GM23248 (cell line): ENCODE measurements at regions not wholly inside any gene's neighbourhood (a gene's known extent, or its start where the extent isn't known, plus 50 kb on each side); places are given as distances from the start of the nearest gene placed in this dataset.

Source experiments
- EZH2 ChIP-seq: fragments of 200-600 bp; sonication (generic); IDR thresholded peaks from 2 replicates; pipeline ENCODE4 v1.6.1; 2018; ENCODE audit warnings: antibody characterized with exemption, mild to moderate bottlenecking; ENCODE audit not compliant: insufficient read depth, poor library complexity, severe bottlenecking
- EZH2phosphoT487 ChIP-seq: fragments of 200-600 bp; sonication (generic); IDR thresholded peaks from 2 replicates; pipeline ENCODE4 v1.6.1; 2018; ENCODE audit warnings: antibody characterized with exemption, moderate library complexity, mild to moderate bottlenecking, low read depth; ENCODE audit not compliant: insufficient read depth

DNA sequence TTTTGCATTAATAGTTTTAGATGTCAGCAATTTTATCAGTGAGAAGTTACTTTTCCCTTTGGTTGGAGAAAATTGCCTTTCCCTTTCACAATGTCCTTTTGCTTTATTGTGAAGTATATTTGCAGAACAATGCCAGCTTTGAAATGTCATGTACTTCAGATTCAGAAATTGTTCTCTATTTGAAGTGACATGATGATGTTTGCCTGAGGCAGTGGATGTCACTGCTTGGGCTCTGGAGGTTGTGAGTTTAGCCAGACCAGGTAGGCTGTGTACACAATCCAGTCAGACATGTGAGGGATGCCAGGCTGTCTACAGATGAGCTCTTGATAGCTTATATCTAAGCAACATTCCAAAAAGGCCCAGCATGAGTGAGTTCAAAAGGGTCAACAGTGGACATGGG, 451.9 kb upstream of the FBXO33 start:
- TF ChIP-seq EZH2 (no peak), EZH2phosphoT487 (no peak)
